Fibroblast of the aortic adventitia (primary cell): ENCODE measurements at regions not wholly inside any gene's neighbourhood (a gene's known extent, or its start where the extent isn't known, plus 50 kb on each side); places are given as distances from the start of the nearest gene placed in this dataset.
"Not testable (repeated sequence)": the region's sequence is repeated elsewhere in the genome, so short reads cannot be mapped to it uniquely, and the experiment has no call there.

Experiments
- DNase-seq: peaks from one replicate; pipeline ENCODE4 v3.0.0-alpha.2; 2010; ENCODE audit warnings: low read depth
- H3K4me3 ChIP-seq: 2 replicates; pipeline ENCODE4 v1.5.1; 2011; ENCODE audit warnings: low read depth, mild to moderate bottlenecking, control low read depth, low read length, moderate library complexity
- CTCF ChIP-seq: IDR thresholded peaks from 2 replicates; pipeline ENCODE4 v1.5.1; 2011; ENCODE audit warnings: mild to moderate bottlenecking, low read length, control low read depth, inconsistent platforms; ENCODE audit not compliant: insufficient read depth

GRCh38 chr7:150033711-150034110 lies 159.9 kb downstream of the ATP6V0E2 start:
- DNase-seq, H3K4me3 ChIP-seq: not testable (repeated sequence)

GRCh38 chr7:150035769-150036168 lies 162.0 kb downstream of the ATP6V0E2 start:
- not testable (repeated sequence) for H3K4me3 ChIP-seq

GRCh38 chr7:150039061-150039460 lies 165.3 kb downstream of the ATP6V0E2 start:
- DNase-seq: not testable (repeated sequence)

More at GRCh38 chr7:150035769-150036168, 162.0 kb downstream of the ATP6V0E2 start:
- not testable (repeated sequence) for DNase-seq

GRCh38 chr7:150042281-150042680 lies 168.5 kb downstream of the ATP6V0E2 start:
- DNase-seq, H3K4me3 ChIP-seq: not testable (repeated sequence)

More at GRCh38 chr7:150039061-150039460, 165.3 kb downstream of the ATP6V0E2 start:
- H3K4me3 ChIP-seq: not testable (repeated sequence)

- peak; percentile 37 for DNase-seq
- not testable (repeated sequence) for H3K4me3 ChIP-seq
Observed at GRCh38 chr7:150044771-150045170, 171.0 kb downstream of the ATP6V0E2 start.

- peak; percentile 13 for TF ChIP-seq CTCF
Observed at GRCh38 chr7:150045596-150045995, 171.8 kb downstream of the ATP6V0E2 start.

GRCh38 chr7:150046290-150047194 lies 172.8 kb downstream of the ATP6V0E2 start:
- not testable (repeated sequence) for H3K4me3 ChIP-seq

More at GRCh38 chr7:150045596-150045995, 171.8 kb downstream of the ATP6V0E2 start:
- DNase-seq: peak; percentile 5
- H3K4me3 ChIP-seq: not testable (repeated sequence)

GRCh38 chr7:150047329-150047728 lies 173.6 kb downstream of the ATP6V0E2 start:
- not testable (repeated sequence) for DNase-seq, H3K4me3 ChIP-seq

More at GRCh38 chr7:150046290-150047194, 172.8 kb downstream of the ATP6V0E2 start:
- not testable (repeated sequence) for DNase-seq

GRCh38 chr7:150047772-150048171 lies 174.0 kb downstream of the ATP6V0E2 start:
- not testable (repeated sequence) for H3K4me3 ChIP-seq, DNase-seq

- H3K4me3 ChIP-seq, DNase-seq: not testable (repeated sequence)
Observed at GRCh38 chr7:150048244-150049011, 174.7 kb downstream of the ATP6V0E2 start.

GRCh38 chr7:150049012-150049655 lies 175.4 kb downstream of the ATP6V0E2 start:
- not testable (repeated sequence) for DNase-seq, H3K4me3 ChIP-seq

GRCh38 chr7:150053396-150053795 lies 179.6 kb downstream of the ATP6V0E2 start:
- H3K4me3 ChIP-seq, DNase-seq: not testable (repeated sequence)

- H3K4me3 ChIP-seq, DNase-seq: not testable (repeated sequence)
Observed at GRCh38 chr7:150054242-150054641, 180.5 kb downstream of the ATP6V0E2 start.
